Ishikawa (cell line): ENCODE measurements at regions not wholly inside any gene's neighbourhood (a gene's known extent, or its start where the extent isn't known, plus 50 kb on each side); places are given as distances from the start of the nearest gene placed in this dataset.

Experiments
- CEBPB ChIP-seq: IDR thresholded peaks from 2 replicates; pipeline ENCODE4 v1.6.1; 2012
- EP300 ChIP-seq: IDR thresholded peaks from 2 replicates; pipeline ENCODE4 v1.6.1; 2012; ENCODE audit warnings: borderline replicate concordance
- MAX ChIP-seq: IDR thresholded peaks from 2 replicates; pipeline ENCODE4 v1.6.1; 2012
- USF1 ChIP-seq: IDR thresholded peaks from 2 replicates; pipeline ENCODE4 v1.6.1; 2012
- YY1 ChIP-seq: IDR thresholded peaks from 2 replicates; pipeline ENCODE4 v1.6.1; 2012; ENCODE audit warnings: low read depth
- ZBTB7A ChIP-seq: IDR thresholded peaks from 2 replicates; pipeline ENCODE4 v1.6.1; 2012; ENCODE audit warnings: low read depth

GRCh38 chrX:63932907-63933306 is 147.9 kb upstream of the ARHGEF9 start:
- TF ChIP-seq YY1, result no peak
- TF ChIP-seq USF1, result no peak
- TF ChIP-seq CEBPB, result no peak
- no peak for TF ChIP-seq EP300
- TF ChIP-seq MAX, result no peak
- TF ChIP-seq ZBTB7A, result no peak
